ENCODE measurements at regions not wholly inside any gene's neighbourhood (a gene's known extent, or its start where the extent isn't known, plus 50 kb on each side); places are given as distances from the start of the nearest gene placed in this dataset.
A peak's percentile ranks its signal among the peaks of the same experiment; 100 is the strongest.
"Not testable (repeated sequence)": the region's sequence is repeated elsewhere in the genome, so short reads cannot be mapped to it uniquely, and the experiment has no call there.

- DNase-seq (ENCODE audit: low read depth) = no peak
These were observed 170.0 kb downstream of the SOD2 start for GRCh38 chr6:159522877-159523547.

- DNase-seq (ENCODE audit: low read depth) = no peak
These were observed 171.1 kb downstream of the SOD2 start for GRCh38 chr6:159521962-159522361.

- no peak for DNase-seq (ENCODE audit: low read depth)
These were observed 173.0 kb downstream of the SOD2 start for GRCh38 chr6:159520002-159520401.

- not testable (repeated sequence) for DNase-seq (ENCODE audit: low read depth)
These were observed 177.2 kb downstream of the SOD2 start for GRCh38 chr6:159515811-159516210.

- no peak for DNase-seq (ENCODE audit: low read depth)
These were observed 179.1 kb downstream of the SOD2 start for GRCh38 chr6:159513914-159514313.

DNA sequence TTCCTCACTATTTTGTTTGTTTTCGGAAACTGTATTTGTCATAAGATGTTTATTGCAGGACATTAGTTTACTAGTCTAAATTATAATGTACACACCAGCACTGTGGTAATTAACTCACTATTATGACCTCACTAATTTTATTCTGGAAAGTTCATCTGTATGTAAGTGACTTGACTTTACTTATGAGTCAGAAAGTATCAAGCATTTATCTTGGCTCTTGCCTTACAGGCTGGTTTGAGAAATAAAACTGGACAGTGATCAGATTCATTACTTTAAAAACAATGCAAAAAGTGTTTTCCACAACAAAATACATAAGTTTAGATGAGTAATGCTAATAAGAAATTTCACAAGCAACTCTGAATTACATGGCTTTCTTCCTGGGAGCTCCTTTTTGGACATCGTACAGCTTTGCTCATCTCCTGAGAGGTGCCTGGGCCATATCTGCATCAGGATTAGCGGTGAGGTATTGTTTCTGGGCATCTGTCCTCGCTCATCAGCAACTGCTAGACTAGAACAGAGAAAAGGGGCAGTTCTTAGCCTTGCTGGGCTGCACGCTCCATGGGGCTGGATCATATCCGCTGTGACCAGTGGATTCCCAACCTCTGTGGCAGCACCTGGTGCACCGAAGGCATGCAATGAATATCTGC lies 179.8 kb downstream of the SOD2 start:
- DNase-seq (ENCODE audit: low read depth) = no peak

- DNase-seq (ENCODE audit: low read depth) = no peak
These were observed 180.5 kb downstream of the SOD2 start for GRCh38 chr6:159512571-159512970.

DNA sequence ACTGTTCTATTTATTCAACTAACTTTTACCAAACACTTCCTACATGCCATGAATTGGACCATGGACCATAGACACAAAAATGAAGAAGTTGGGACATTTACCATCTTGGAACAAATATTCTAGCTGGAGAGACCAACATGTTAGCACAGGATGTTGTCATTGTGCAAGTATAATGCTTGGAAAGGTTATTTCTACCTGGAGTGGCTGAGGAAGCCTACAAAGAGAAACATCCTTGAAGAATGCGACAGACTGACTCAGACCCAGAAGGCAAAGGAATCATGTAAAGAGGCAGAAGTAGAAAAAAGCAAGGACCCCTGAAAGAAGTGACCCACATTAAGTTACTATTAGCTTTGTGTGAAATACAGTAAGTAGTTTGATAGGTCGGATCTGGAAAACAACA lies 180.9 kb downstream of the SOD2 start:
- no peak for DNase-seq (ENCODE audit: low read depth)

DNA sequence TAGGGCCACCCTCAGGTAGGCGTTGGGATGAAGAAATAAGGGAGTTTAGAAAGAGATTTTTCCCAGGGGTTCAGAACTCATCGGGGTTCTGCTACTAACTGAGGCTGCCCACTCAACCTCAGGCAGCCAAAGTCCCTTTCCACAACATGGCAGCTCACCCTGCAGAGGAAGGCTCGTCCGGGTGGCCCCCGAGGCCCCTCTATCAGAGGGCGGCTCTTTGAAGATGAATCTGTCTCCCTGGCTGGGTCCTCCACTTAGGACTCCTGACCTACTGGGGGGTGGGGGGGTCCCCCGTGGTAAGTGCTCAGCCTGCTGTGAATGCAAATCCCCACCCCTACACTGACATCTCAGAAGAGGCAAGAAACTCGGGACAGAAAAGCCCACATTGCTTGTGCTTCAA lies 182.9 kb downstream of the SOD2 start:
- no peak for DNase-seq (ENCODE audit: low read depth)

DNA sequence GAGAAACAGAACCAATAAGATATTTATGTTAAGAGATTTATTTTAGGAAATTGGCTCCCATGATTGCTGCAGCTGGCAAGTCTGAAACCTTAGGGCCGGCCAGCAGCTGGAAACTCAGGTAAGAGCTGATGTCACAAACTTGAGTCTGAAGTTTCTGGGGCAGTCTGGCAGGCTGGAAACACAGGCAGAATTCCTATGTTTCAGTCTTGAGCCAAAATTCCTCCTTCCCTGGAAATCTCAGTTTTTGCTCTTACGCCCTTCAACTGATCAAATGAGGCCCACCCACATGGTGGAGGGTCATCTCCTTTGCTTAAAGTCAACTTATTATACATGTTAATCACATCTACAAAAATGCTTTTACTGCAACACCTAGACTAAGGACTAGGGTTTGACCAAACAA lies 184.1 kb downstream of the SOD2 start:
- no peak for DNase-seq (ENCODE audit: low read depth)

GRCh38 chr6:159506048-159506447 lies 187.0 kb downstream of the SOD2 start:
- no peak for DNase-seq (ENCODE audit: low read depth)

GRCh38 chr6:159505140-159505922 lies 187.7 kb downstream of the SOD2 start:
- no peak for DNase-seq (ENCODE audit: low read depth)

- DNase-seq (ENCODE audit: low read depth) = no peak
These were observed 191.5 kb downstream of the SOD2 start for GRCh38 chr6:159501558-159501957.

GRCh38 chr6:159499034-159499433 lies 194.0 kb downstream of the SOD2 start:
- DNase-seq (ENCODE audit: low read depth) = no peak

GRCh38 chr6:159494586-159494972 lies 198.5 kb downstream of the SOD2 start:
- DNase-seq (ENCODE audit: low read depth) = no peak

- no peak for DNase-seq (ENCODE audit: low read depth)
These were observed 199.0 kb downstream of the SOD2 start for GRCh38 chr6:159493898-159494585.

DNA sequence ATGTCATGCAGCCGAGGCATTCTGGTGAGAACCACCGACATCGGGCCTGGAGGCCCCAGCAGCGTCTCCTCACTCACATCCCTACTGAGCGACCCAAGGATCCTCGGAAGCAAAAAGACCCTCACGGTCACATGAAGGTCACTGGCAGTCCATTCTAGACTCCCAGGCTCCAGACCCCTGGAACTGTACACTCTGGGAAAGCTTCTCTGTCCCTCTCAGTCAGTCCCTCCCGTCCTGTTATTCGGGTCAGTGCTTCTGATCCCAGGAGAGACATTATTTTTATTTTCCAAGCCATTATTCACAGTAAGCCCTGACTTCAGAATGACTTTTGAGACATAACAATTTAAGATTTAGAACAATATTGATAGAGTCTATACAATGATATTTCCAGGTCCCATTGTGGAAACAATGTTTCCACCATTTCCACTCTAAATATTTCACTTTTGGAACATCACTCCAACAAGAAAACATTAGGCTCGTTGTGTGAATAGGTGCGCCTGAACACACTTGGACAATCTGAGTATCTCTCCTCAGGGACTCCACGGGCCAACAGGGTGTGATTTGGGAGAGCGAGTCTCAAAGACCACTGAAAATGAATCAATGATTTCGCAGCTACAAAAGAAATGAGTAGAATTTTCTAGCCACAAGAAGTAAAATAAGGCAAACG lies 199.7 kb downstream of the SOD2 start:
- DNase-seq (ENCODE audit: low read depth) = no peak

DNA sequence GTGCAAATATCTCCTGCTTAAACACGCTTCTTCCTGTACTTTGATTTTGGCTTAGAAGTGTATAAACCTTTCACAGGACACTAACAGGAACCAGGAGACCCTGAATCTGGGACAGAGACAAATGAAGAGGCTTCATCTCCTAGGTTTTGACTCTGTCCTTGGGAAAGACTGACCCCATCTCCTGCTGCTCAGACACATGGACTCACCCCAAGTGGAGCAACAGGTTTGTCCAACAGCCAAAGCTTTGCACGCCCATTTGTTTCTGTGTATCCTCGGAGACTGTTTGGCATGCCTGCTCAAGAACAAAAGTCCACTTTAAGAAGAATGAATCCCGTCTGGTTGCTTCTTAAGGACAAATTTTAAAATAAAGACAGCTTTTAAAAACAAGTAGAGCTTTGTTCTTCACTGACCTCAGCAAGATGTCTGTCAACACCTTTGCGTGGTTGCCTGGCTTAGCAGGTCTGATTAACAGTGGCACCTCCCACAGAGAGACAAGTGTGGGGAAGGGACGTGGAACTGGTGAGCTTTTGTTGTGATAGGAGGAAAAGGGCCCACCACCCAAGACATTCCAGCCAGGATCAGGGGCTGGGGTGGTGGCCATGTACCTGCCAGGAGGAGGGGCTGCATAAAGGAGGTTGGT lies 202.6 kb downstream of the SOD2 start:
- no peak for DNase-seq (ENCODE audit: low read depth)

GRCh38 chr6:159487636-159488035 lies 205.4 kb downstream of the SOD2 start:
- DNase-seq (ENCODE audit: low read depth) = peak; percentile 8

DNA sequence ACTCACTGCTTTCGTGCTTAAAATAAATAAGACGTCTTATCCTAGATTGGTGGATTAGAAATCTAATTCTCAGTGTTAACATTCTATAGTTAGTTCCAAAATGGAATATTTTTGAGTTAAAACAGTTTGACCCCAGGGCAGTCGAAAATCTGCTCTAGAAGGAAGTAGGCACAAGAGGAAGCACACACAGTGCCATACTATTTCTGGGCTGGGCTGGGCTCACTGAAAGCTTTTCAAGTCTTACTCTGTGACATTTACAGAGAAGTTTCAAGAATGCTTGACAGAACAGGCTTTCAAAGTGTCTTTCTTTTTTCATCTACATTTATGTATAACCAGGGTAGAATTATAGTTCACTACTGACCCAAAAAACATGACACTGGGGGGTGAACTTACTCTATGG lies 209.8 kb downstream of the SOD2 start:
- DNase-seq (ENCODE audit: low read depth) = no peak

DNA sequence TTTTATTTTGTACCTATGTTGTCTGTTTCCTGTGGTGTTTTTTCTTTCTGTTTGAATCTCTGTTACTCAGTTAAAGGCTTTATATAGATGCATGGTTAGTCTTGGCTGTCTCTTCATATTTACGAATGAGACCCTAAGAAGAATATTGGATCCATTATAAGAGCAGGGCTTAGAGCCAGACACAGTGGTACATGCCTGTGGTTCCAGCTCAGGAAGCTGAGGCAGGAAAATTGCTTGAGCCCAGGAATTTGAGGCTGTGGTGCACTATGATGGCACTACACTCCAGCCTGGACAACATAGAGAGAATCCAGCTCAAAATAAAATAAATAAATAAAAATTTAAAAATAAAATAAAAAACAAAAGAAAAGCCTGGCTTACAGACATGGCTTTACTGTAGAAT lies 211.1 kb downstream of the SOD2 start:
- no peak for DNase-seq (ENCODE audit: low read depth)

GRCh38 chr6:159480471-159480870 lies 212.6 kb downstream of the SOD2 start:
- no peak for DNase-seq (ENCODE audit: low read depth)

Measured in EH (cell line).